ENCODE measurements at regions not wholly inside any gene's neighbourhood (a gene's known extent, or its start where the extent isn't known, plus 50 kb on each side); places are given as distances from the start of the nearest gene placed in this dataset.

GRCh38 chr2:126222278-126222677 lies 433.7 kb upstream of the GYPC start:
- Histone ChIP-seq H3K4me1 (ENCODE audit: insufficient read depth, low read length) (no peaks in the 10 kb centered on the region), H3K27me3 (ENCODE audit: insufficient read depth, low read length) (no peaks in the 10 kb centered on the region), H3K9me3 (ENCODE audit: insufficient read depth, low read depth, low read length) (no peaks in the 10 kb centered on the region), H3K9ac (ENCODE audit: low read depth, low read length) (no peak overlapping the region), H3K27ac (ENCODE audit: low read depth, low read length) (no peak overlapping the region), H3K4me3 (ENCODE audit: low read length) (no peak overlapping the region), H3K36me3 (ENCODE audit: insufficient read depth, low read length) (no peaks in the 10 kb centered on the region)
- 97% methylated on average over 2 of the region's 2 CpGs for WGBS

DNA sequence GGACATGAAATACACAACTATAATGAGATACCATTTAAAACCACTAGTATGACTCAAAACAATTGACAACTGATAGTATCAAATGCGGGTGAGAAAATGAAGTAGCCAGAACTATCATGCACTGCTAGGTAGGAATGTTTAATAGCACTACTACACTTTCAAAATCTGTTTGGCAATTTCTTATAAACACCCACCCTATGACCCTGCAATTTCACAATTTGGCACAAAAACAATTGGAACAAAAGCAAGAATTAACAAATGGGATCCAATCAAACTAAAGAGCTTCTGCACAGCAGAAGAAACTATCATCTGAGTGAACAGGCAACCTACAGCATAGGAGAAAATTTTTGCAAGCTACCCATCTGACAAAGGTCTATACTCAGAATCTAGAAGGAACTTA lies 431.2 kb upstream of the GYPC start:
- no peaks in the 10 kb centered on the region for H3K4me1 ChIP-seq (ENCODE audit: insufficient read depth, low read length)
- no peak overlapping the region for H3K4me3 ChIP-seq (ENCODE audit: low read length)
- H3K9me3 ChIP-seq (ENCODE audit: insufficient read depth, low read depth, low read length) = no peaks in the 10 kb centered on the region
- no peaks in the 10 kb centered on the region for H3K27me3 ChIP-seq (ENCODE audit: insufficient read depth, low read length)
- no peak overlapping the region for H3K27ac ChIP-seq (ENCODE audit: low read depth, low read length)
- H3K9ac ChIP-seq (ENCODE audit: low read depth, low read length) = no peak overlapping the region
- H3K36me3 ChIP-seq (ENCODE audit: insufficient read depth, low read length) = no peaks in the 10 kb centered on the region
- 100% methylated on average over 1 of the region's 1 CpG for WGBS

GRCh38 chr2:126227250-126227649 lies 428.7 kb upstream of the GYPC start:
- Histone ChIP-seq H3K4me3 (ENCODE audit: low read length) (no peak overlapping the region), H3K36me3 (ENCODE audit: insufficient read depth, low read length) (no peaks in the 10 kb centered on the region), H3K27me3 (ENCODE audit: insufficient read depth, low read length) (no peaks in the 10 kb centered on the region), H3K9me3 (ENCODE audit: insufficient read depth, low read depth, low read length) (no peaks in the 10 kb centered on the region), H3K4me1 (ENCODE audit: insufficient read depth, low read length) (no peaks in the 10 kb centered on the region), H3K9ac (ENCODE audit: low read depth, low read length) (no peak overlapping the region), H3K27ac (ENCODE audit: low read depth, low read length) (no peak overlapping the region)
- WGBS = 92% methylated on average over 1 of the region's 1 CpG

- WGBS = no CpG with 5 or more reads among the region's 1 CpG
- no peak overlapping the region for H3K4me3 ChIP-seq (ENCODE audit: low read length)
Measured at GRCh38 chr2:126228531-126228930, 427.4 kb upstream of the GYPC start.

GRCh38 chr2:126238251-126238650 lies 417.7 kb upstream of the GYPC start:
- no peak overlapping the region for H3K9ac ChIP-seq (ENCODE audit: low read depth, low read length)
- H3K36me3 ChIP-seq (ENCODE audit: insufficient read depth, low read length) = no peaks in the 10 kb centered on the region
- no peaks in the 10 kb centered on the region for H3K27me3 ChIP-seq (ENCODE audit: insufficient read depth, low read length)
- 95% methylated on average over 4 of the region's 5 CpGs for WGBS
- H3K4me3 ChIP-seq (ENCODE audit: low read length) = no peak overlapping the region
- H3K27ac ChIP-seq (ENCODE audit: low read depth, low read length) = no peak overlapping the region
- no peaks in the 10 kb centered on the region for H3K4me1 ChIP-seq (ENCODE audit: insufficient read depth, low read length)
- no peaks in the 10 kb centered on the region for H3K9me3 ChIP-seq (ENCODE audit: insufficient read depth, low read depth, low read length)

More at GRCh38 chr2:126228531-126228930, 427.4 kb upstream of the GYPC start:
- no peaks in the 10 kb centered on the region for H3K4me1 ChIP-seq (ENCODE audit: insufficient read depth, low read length)
- no peaks in the 10 kb centered on the region for H3K36me3 ChIP-seq (ENCODE audit: insufficient read depth, low read length)
- no peaks in the 10 kb centered on the region for H3K9me3 ChIP-seq (ENCODE audit: insufficient read depth, low read depth, low read length)
- no peak overlapping the region for H3K9ac ChIP-seq (ENCODE audit: low read depth, low read length)
- no peaks in the 10 kb centered on the region for H3K27me3 ChIP-seq (ENCODE audit: insufficient read depth, low read length)
- H3K27ac ChIP-seq (ENCODE audit: low read depth, low read length) = no peak overlapping the region

DNA sequence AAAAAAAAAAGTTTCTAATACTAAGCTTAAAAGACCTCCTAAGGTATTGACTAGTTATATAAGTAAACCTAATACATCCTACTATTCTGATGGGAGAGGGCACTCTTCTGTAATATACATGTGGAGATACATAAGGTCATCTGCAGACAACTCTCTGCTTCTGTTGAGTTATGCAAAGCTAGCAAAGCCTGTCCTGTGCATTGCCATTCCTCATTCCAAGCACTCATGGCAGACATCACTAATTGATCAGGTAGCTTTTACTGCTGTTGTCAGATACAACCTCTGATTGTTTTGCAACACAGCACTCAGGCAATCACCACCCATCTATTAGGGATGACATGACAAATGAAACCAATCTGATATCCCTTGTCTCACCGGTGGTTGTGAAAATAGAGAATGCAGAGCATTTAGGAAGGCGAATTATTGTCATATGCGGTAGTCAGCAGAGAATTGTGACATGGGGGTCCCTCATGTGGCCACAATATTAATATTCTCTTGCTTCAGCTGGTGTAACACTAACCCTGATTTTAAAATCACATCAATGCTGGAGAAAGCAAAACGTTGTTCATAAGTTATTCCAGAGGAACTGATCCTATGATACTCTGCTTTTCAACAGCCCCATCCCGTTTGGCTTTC lies 416.5 kb upstream of the GYPC start:
- H3K36me3 ChIP-seq (ENCODE audit: insufficient read depth, low read length) = no peaks in the 10 kb centered on the region
- no peaks in the 10 kb centered on the region for H3K4me1 ChIP-seq (ENCODE audit: insufficient read depth, low read length)
- no peak overlapping the region for H3K27ac ChIP-seq (ENCODE audit: low read depth, low read length)
- H3K4me3 ChIP-seq (ENCODE audit: low read length) = no peak overlapping the region
- WGBS = 86% methylated on average over 5 of the region's 5 CpGs
- H3K27me3 ChIP-seq (ENCODE audit: insufficient read depth, low read length) = no peaks in the 10 kb centered on the region
- H3K9me3 ChIP-seq (ENCODE audit: insufficient read depth, low read depth, low read length) = no peaks in the 10 kb centered on the region
- no peak overlapping the region for H3K9ac ChIP-seq (ENCODE audit: low read depth, low read length)

DNA sequence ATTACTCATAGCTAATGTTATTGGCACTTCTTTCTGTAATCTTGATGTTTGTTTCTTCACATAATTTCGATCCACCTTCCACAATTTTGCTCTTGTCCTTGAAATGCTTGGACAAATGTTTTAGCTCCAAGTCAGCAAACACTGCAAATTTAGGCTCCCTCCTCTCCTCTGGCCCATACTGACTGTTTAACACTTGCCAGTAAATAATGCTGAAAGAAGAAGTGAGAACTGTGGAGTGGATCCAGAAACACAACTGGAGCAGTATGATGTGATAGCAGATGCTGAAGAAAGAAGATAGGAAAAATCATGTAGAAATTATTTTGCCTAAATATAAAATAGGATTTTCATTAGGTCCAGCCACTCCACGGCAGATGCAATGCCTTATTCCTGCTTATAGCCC lies 415.0 kb upstream of the GYPC start:
- Histone ChIP-seq H3K4me3 (ENCODE audit: low read length) (no peak overlapping the region), H3K9me3 (ENCODE audit: insufficient read depth, low read depth, low read length) (no peaks in the 10 kb centered on the region), H3K36me3 (ENCODE audit: insufficient read depth, low read length) (no peaks in the 10 kb centered on the region), H3K27ac (ENCODE audit: low read depth, low read length) (no peak overlapping the region), H3K27me3 (ENCODE audit: insufficient read depth, low read length) (no peaks in the 10 kb centered on the region), H3K9ac (ENCODE audit: low read depth, low read length) (no peak overlapping the region), H3K4me1 (ENCODE audit: insufficient read depth, low read length) (no peaks in the 10 kb centered on the region)
- WGBS = 92% methylated on average over 2 of the region's 2 CpGs

DNA sequence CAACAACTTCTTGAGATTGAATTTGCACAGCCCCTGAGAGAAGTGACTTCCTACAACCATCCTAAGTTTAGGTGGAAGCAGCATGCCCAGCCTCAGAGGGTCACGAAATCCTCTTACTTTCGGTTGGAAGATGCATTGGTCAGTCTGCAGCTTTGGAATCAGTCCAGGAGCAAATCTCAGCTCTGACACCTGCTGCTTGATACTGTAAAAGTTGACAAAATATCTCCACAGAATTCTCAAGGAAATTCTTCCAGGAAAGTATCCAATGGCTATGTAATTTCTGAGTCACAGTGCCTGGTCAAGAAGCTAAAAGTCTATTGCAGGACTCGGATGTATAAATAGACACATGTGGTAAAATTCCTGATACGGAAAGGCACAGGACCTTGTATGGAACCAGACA lies 414.5 kb upstream of the GYPC start:
- H3K27me3 ChIP-seq (ENCODE audit: insufficient read depth, low read length) = no peaks in the 10 kb centered on the region
- H3K4me1 ChIP-seq (ENCODE audit: insufficient read depth, low read length) = no peaks in the 10 kb centered on the region
- H3K36me3 ChIP-seq (ENCODE audit: insufficient read depth, low read length) = no peaks in the 10 kb centered on the region
- WGBS = 89% methylated on average over 4 of the region's 4 CpGs
- no peak overlapping the region for H3K4me3 ChIP-seq (ENCODE audit: low read length)
- H3K9ac ChIP-seq (ENCODE audit: low read depth, low read length) = no peak overlapping the region
- no peaks in the 10 kb centered on the region for H3K9me3 ChIP-seq (ENCODE audit: insufficient read depth, low read depth, low read length)
- no peak overlapping the region for H3K27ac ChIP-seq (ENCODE audit: low read depth, low read length)

GRCh38 chr2:126244937-126245336 lies 411.0 kb upstream of the GYPC start:
- Histone ChIP-seq H3K9ac (ENCODE audit: low read depth, low read length) (no peak overlapping the region), H3K27me3 (ENCODE audit: insufficient read depth, low read length) (no peaks in the 10 kb centered on the region), H3K36me3 (ENCODE audit: insufficient read depth, low read length) (no peaks in the 10 kb centered on the region), H3K9me3 (ENCODE audit: insufficient read depth, low read depth, low read length) (no peaks in the 10 kb centered on the region), H3K4me3 (ENCODE audit: low read length) (no peak overlapping the region), H3K4me1 (ENCODE audit: insufficient read depth, low read length) (no peaks in the 10 kb centered on the region), H3K27ac (ENCODE audit: low read depth, low read length) (no peak overlapping the region)
- WGBS = 17% methylated on average over 3 of the region's 3 CpGs

DNA sequence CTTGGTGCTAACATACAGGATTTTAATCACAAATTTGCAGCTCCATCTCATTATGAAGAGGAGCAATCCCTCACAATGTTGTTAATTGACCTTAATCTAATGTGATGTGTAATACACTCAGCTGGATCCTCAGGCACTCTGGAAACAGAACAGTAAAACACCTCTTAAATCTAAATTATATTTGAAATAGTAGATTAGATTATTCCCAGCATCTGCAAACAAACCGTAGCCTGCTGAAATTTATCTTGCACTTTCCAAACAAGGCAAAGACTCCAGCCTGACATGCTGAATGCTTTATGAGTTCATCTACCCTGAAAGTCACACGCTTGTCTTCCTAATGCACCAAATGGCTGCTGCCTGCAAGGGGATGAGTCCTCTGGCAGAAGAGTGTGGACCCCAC lies 402.3 kb upstream of the GYPC start:
- H3K4me1 ChIP-seq (ENCODE audit: insufficient read depth, low read length) = no peaks in the 10 kb centered on the region
- H3K4me3 ChIP-seq (ENCODE audit: low read length) = no peak overlapping the region
- WGBS = 89% methylated on average over 2 of the region's 2 CpGs
- H3K36me3 ChIP-seq (ENCODE audit: insufficient read depth, low read length) = no peaks in the 10 kb centered on the region
- H3K9me3 ChIP-seq (ENCODE audit: insufficient read depth, low read depth, low read length) = no peaks in the 10 kb centered on the region
- H3K27me3 ChIP-seq (ENCODE audit: insufficient read depth, low read length) = no peaks in the 10 kb centered on the region
- no peak overlapping the region for H3K9ac ChIP-seq (ENCODE audit: low read depth, low read length)
- no peak overlapping the region for H3K27ac ChIP-seq (ENCODE audit: low read depth, low read length)

- Histone ChIP-seq H3K27me3 (ENCODE audit: insufficient read depth, low read length) (no peaks in the 10 kb centered on the region), H3K27ac (ENCODE audit: low read depth, low read length) (no peak overlapping the region), H3K36me3 (ENCODE audit: insufficient read depth, low read length) (no peaks in the 10 kb centered on the region), H3K9ac (ENCODE audit: low read depth, low read length) (no peak overlapping the region), H3K9me3 (ENCODE audit: insufficient read depth, low read depth, low read length) (no peaks in the 10 kb centered on the region), H3K4me3 (ENCODE audit: low read length) (no peak overlapping the region), H3K4me1 (ENCODE audit: insufficient read depth, low read length) (no peaks in the 10 kb centered on the region)
- 98% methylated on average over 2 of the region's 2 CpGs for WGBS
Measured at GRCh38 chr2:126264625-126265024, 391.3 kb upstream of the GYPC start.

DNA sequence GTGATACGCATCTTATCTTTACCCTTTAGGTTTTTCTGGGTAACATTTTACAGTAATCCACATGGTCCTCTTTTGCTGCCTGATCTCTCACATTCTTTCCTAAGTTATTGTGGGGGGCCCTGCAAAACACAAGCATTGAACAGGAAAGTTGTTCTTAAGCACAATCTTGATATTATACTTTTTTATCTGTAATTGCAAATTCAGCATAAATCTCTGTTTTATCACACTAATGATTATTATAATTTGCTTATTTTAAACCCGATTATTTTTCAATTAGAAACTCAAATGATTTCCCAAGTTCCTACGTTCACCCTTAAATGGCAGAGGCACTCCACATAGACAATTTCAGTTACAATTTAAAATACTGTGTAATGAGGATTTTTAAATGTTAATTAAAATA lies 386.0 kb upstream of the GYPC start:
- Histone ChIP-seq H3K4me3 (ENCODE audit: low read length) (no peak overlapping the region), H3K36me3 (ENCODE audit: insufficient read depth, low read length) (no peaks in the 10 kb centered on the region), H3K9ac (ENCODE audit: low read depth, low read length) (no peak overlapping the region), H3K9me3 (ENCODE audit: insufficient read depth, low read depth, low read length) (no peaks in the 10 kb centered on the region), H3K27ac (ENCODE audit: low read depth, low read length) (no peak overlapping the region), H3K4me1 (ENCODE audit: insufficient read depth, low read length) (no peaks in the 10 kb centered on the region), H3K27me3 (ENCODE audit: insufficient read depth, low read length) (no peaks in the 10 kb centered on the region)
- WGBS = 100% methylated on average over 1 of the region's 3 CpGs
